HepG2 (cell line): ENCODE measurements at regions not wholly inside any gene's neighbourhood (a gene's known extent, or its start where the extent isn't known, plus 50 kb on each side); places are given as distances from the start of the nearest gene placed in this dataset.

Experiments
- ARNT ChIP-seq: fragments of 450-650 bp; IDR thresholded peaks from 2 replicates; pipeline ENCODE4 v1.6.1; 2017
- ARNTL ChIP-seq: sonication (generic); formaldehyde crosslinking; IDR thresholded peaks from 2 replicates; pipeline ENCODE4 v1.4.0; 2020; ENCODE audit warnings: mild to moderate bottlenecking, missing genetic modification reagents
- BCL6 ChIP-seq: IDR thresholded peaks from 2 replicates; pipeline ENCODE4 v1.6.1; 2016; ENCODE audit warnings: missing genetic modification reagents, missing compliant biosample characterization
- ETV5 ChIP-seq: IDR thresholded peaks from 2 replicates; pipeline ENCODE4 v1.6.1; 2018; ENCODE audit warnings: missing biosample characterization, missing genetic modification reagents, inconsistent platforms, borderline replicate concordance
- JDP2 ChIP-seq: sonication (generic); formaldehyde crosslinking; IDR thresholded peaks from 2 replicates; pipeline ENCODE4 v1.8.1; 2022; ENCODE audit warnings: missing genetic modification reagents, borderline replicate concordance
- JUNB ChIP-seq: sonication (generic); formaldehyde crosslinking; IDR thresholded peaks from 2 replicates; pipeline ENCODE4 v1.8.0; 2022; ENCODE audit warnings: missing genetic modification reagents, mild to moderate bottlenecking, borderline replicate concordance
- KDM1A ChIP-seq: IDR thresholded peaks from 2 replicates; pipeline ENCODE4 v1.6.1; 2016; ENCODE audit warnings: missing compliant biosample characterization
- MAFG ChIP-seq: sonication (generic); formaldehyde crosslinking; IDR thresholded peaks from 2 replicates; pipeline ENCODE4 v1.5.1; 2020; ENCODE audit warnings: mild to moderate bottlenecking, missing genetic modification reagents
- NFKBIZ ChIP-seq: IDR thresholded peaks from 2 replicates; pipeline ENCODE4 v1.6.1; 2018; ENCODE audit warnings: missing genetic modification reagents, missing compliant biosample characterization
- SP5 ChIP-seq: IDR thresholded peaks from 2 replicates; pipeline ENCODE4 v1.6.1; 2016; ENCODE audit warnings: low read depth, borderline replicate concordance
- THAP11 ChIP-seq: IDR thresholded peaks from 2 replicates; pipeline ENCODE4 v1.6.1; 2016; ENCODE audit warnings: missing biosample characterization, missing genetic modification reagents
- XRCC5 ChIP-seq: fragments of 200-400 bp; formaldehyde crosslinking; optimal IDR thresholded peaks from 2 replicates; pipeline ENCODE3; 2017; ENCODE audit warnings: mild to moderate bottlenecking, low read length
- ZBTB20 ChIP-seq: sonication (generic); formaldehyde crosslinking; IDR thresholded peaks from 2 replicates; pipeline ENCODE4 v1.8.1; 2023; ENCODE audit warnings: missing genetic modification reagents, low read depth, mild to moderate bottlenecking, borderline replicate concordance
- ZNF441 ChIP-seq: sonication (generic); formaldehyde crosslinking; IDR thresholded peaks from 2 replicates; pipeline ENCODE4 v1.7.0; 2021; ENCODE audit warnings: missing genetic modification reagents, borderline replicate concordance
- TF ChIP-seq, protein P1 (sequence below): IDR thresholded peaks from 2 replicates; pipeline ENCODE4 v1.6.1; 2016; ENCODE audit warnings: low read depth, missing genetic modification reagents, missing compliant biosample characterization
- TF ChIP-seq, protein P2 (sequence below): IDR thresholded peaks from 2 replicates; pipeline ENCODE4 v1.6.1; 2016; ENCODE audit warnings: low read depth
- TF ChIP-seq, protein P3 (sequence below): sonication (generic); formaldehyde crosslinking; IDR thresholded peaks from 2 replicates; pipeline ENCODE4 v1.5.1; 2020; ENCODE audit warnings: mild to moderate bottlenecking, missing genetic modification reagents, borderline replicate concordance
- TF ChIP-seq, protein P4 (sequence below), 2 experiments: fragments of 450-650 bp in 1 of 2; sonication (generic) in 1 of 2; formaldehyde crosslinking; IDR thresholded peaks; 2 replicates each; pipeline versions ENCODE4 v1.5.0 to v1.8.0; 2020 to 2022; ENCODE audit warnings: mild to moderate bottlenecking in 1 of 2, missing genetic modification reagents in 1 of 2
- TF ChIP-seq, protein P5 (sequence below): sonication (generic); formaldehyde crosslinking; IDR thresholded peaks from 2 replicates; pipeline ENCODE4 v1.4.0; 2020; ENCODE audit warnings: missing genetic modification reagents

DNA sequence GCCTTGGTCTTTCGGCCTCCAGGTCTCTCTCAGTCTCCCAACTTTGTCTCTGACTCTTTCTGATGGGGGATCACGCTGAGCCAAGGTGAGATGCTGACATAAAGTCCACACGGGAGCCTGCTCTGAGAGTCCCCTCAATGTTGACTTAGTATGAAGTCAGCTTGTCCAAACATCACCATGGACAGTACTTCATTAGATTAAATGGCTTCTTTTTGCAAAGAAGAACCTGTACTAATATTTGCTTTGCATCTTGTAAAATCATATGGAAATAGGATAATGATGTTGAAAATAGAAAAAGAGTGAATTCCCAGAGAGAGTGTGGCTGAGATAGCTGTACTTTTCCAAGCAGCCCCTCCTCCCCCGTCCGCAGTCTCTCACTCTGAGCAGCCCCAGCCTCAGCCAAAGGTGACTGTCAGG is 56.7 kb upstream of the SIAH1 start (continued):
- TF ChIP-seq, protein P1, sequence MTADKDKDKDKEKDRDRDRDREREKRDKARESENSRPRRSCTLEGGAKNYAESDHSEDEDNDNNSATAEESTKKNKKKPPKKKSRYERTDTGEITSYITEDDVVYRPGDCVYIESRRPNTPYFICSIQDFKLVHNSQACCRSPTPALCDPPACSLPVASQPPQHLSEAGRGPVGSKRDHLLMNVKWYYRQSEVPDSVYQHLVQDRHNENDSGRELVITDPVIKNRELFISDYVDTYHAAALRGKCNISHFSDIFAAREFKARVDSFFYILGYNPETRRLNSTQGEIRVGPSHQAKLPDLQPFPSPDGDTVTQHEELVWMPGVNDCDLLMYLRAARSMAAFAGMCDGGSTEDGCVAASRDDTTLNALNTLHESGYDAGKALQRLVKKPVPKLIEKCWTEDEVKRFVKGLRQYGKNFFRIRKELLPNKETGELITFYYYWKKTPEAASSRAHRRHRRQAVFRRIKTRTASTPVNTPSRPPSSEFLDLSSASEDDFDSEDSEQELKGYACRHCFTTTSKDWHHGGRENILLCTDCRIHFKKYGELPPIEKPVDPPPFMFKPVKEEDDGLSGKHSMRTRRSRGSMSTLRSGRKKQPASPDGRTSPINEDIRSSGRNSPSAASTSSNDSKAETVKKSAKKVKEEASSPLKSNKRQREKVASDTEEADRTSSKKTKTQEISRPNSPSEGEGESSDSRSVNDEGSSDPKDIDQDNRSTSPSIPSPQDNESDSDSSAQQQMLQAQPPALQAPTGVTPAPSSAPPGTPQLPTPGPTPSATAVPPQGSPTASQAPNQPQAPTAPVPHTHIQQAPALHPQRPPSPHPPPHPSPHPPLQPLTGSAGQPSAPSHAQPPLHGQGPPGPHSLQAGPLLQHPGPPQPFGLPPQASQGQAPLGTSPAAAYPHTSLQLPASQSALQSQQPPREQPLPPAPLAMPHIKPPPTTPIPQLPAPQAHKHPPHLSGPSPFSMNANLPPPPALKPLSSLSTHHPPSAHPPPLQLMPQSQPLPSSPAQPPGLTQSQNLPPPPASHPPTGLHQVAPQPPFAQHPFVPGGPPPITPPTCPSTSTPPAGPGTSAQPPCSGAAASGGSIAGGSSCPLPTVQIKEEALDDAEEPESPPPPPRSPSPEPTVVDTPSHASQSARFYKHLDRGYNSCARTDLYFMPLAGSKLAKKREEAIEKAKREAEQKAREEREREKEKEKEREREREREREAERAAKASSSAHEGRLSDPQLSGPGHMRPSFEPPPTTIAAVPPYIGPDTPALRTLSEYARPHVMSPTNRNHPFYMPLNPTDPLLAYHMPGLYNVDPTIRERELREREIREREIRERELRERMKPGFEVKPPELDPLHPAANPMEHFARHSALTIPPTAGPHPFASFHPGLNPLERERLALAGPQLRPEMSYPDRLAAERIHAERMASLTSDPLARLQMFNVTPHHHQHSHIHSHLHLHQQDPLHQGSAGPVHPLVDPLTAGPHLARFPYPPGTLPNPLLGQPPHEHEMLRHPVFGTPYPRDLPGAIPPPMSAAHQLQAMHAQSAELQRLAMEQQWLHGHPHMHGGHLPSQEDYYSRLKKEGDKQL (CRISPR knock-in tag) = peak; percentile 97
- TF ChIP-seq, protein P2, sequence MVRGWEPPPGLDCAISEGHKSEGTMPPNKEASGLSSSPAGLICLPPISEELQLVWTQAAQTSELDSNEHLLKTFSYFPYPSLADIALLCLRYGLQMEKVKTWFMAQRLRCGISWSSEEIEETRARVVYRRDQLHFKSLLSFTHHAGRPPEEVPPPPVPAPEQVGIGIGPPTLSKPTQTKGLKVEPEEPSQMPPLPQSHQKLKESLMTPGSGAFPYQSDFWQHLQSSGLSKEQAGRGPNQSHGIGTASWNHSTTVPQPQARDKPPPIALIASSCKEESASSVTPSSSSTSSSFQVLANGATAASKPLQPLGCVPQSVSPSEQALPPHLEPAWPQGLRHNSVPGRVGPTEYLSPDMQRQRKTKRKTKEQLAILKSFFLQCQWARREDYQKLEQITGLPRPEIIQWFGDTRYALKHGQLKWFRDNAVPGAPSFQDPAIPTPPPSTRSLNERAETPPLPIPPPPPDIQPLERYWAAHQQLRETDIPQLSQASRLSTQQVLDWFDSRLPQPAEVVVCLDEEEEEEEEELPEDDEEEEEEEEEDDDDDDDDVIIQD (CRISPR knock-in tag) = peak; percentile 52; the same call in 1 of the 2 replicates
- peak; percentile 66 for TF ChIP-seq XRCC5
- TF ChIP-seq JUNB (CRISPR knock-in tag) = peak; percentile 71; the same call in 1 of the 2 replicates
- no peak for TF ChIP-seq MAFG (CRISPR knock-in tag)
- peak; percentile 71 for TF ChIP-seq NFKBIZ (CRISPR knock-in tag)
- TF ChIP-seq, protein P3, sequence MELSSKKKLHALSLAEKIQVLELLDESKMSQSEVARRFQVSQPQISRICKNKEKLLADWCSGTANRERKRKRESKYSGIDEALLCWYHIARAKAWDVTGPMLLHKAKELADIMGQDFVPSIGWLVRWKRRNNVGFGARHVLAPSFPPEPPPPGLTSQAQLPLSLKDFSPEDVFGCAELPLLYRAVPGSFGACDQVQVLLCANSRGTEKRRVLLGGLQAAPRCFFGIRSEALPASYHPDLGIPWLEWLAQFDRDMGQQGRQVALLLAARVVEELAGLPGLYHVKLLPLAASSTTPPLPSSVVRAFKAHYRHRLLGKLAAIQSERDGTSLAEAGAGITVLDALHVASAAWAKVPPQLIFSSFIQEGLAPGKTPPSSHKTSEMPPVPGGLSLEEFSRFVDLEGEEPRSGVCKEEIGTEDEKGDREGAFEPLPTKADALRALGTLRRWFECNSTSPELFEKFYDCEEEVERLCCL (CRISPR knock-in tag) = no peak
- TF ChIP-seq, protein P4, sequence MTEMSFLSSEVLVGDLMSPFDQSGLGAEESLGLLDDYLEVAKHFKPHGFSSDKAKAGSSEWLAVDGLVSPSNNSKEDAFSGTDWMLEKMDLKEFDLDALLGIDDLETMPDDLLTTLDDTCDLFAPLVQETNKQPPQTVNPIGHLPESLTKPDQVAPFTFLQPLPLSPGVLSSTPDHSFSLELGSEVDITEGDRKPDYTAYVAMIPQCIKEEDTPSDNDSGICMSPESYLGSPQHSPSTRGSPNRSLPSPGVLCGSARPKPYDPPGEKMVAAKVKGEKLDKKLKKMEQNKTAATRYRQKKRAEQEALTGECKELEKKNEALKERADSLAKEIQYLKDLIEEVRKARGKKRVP (CRISPR knock-in tag; IDR thresholded peaks at IDR 0.05) = peak in 1 of 2 experiments; percentile 81; a peak in 2 of 4 replicates
- TF ChIP-seq BCL6 = peak; percentile 90
- peak; percentile 69; the same call in 1 of the 2 replicates for TF ChIP-seq THAP11 (CRISPR knock-in tag)
- TF ChIP-seq SP5 (CRISPR knock-in tag) = peak; percentile 43; the same call in 1 of the 2 replicates
- TF ChIP-seq, protein P5, sequence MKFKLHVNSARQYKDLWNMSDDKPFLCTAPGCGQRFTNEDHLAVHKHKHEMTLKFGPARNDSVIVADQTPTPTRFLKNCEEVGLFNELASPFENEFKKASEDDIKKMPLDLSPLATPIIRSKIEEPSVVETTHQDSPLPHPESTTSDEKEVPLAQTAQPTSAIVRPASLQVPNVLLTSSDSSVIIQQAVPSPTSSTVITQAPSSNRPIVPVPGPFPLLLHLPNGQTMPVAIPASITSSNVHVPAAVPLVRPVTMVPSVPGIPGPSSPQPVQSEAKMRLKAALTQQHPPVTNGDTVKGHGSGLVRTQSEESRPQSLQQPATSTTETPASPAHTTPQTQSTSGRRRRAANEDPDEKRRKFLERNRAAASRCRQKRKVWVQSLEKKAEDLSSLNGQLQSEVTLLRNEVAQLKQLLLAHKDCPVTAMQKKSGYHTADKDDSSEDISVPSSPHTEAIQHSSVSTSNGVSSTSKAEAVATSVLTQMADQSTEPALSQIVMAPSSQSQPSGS (CRISPR knock-in tag) = peak; percentile 91
- TF ChIP-seq KDM1A (CRISPR knock-in tag) = peak; percentile 72
- no peak for TF ChIP-seq JDP2
- TF ChIP-seq ETV5 (CRISPR knock-in tag) = peak; percentile 26; the same call in 1 of the 2 replicates
- peak; percentile 95 for TF ChIP-seq ZBTB20 (CRISPR knock-in tag)
- no peak for TF ChIP-seq ARNT
- TF ChIP-seq ZNF441 (CRISPR knock-in tag) = peak; percentile 43; the same call in 1 of the 2 replicates
- TF ChIP-seq ARNTL (CRISPR knock-in tag) = peak; percentile 71
